Activated CD4-positive, alpha-beta T cell treated with anti-CD3 and anti-CD28 coated beads, Interleukin-2, amount 10 ng/mL, durations not matched to agents 24 days and 14 days (primary cell): ENCODE measurements at regions not wholly inside any gene's neighbourhood (a gene's known extent, or its start where the extent isn't known, plus 50 kb on each side); places are given as distances from the start of the nearest gene placed in this dataset.

Source experiments
- DNase-seq: peaks from one replicate; pipeline ENCODE4 v3.0.0; 2022
- H3K27ac Mint-ChIP-seq: one replicate; pipeline ENCODE4 v1.8.0; 2022; ENCODE audit warnings: mild to moderate bottlenecking, mixed read lengths
- H3K27me3 Mint-ChIP-seq: one replicate; pipeline ENCODE4 v1.8.0; 2022; ENCODE audit warnings: mixed read lengths
- H3K36me3 Mint-ChIP-seq: one replicate; pipeline ENCODE4 v1.8.0; 2022; ENCODE audit warnings: low read depth, mild to moderate bottlenecking, mixed read lengths
- H3K4me1 Mint-ChIP-seq: one replicate; pipeline ENCODE4 v1.8.0; 2021; ENCODE audit warnings: mixed read lengths
- H3K4me3 Mint-ChIP-seq: one replicate; pipeline ENCODE4 v1.8.0; 2022; ENCODE audit warnings: mild to moderate bottlenecking, moderate library complexity, mixed read lengths
- H3K9me3 Mint-ChIP-seq: one replicate; pipeline ENCODE4 v1.8.0; 2021; ENCODE audit warnings: mixed read lengths
- intact Hi-C: fragments of 100-400 bp; cut with micrococcal nuclease; formaldehyde crosslinking; loops from one replicate; pipeline ENCODE4 v1.15.1; 2023

GRCh38 chr15:38698254-38698653, 133.6 kb upstream of the RASGRP1 start:
- DNase-seq = peak; percentile 75
- no peaks in the 10 kb centered on the region for H3K9me3 Mint-ChIP-seq
- peaks cover 2% of the 10 kb centered on the region for H3K36me3 Mint-ChIP-seq
- no peaks in the 10 kb centered on the region for H3K27me3 Mint-ChIP-seq
- H3K27ac Mint-ChIP-seq = peak overlapping the region; percentile 70
- H3K4me1 Mint-ChIP-seq = peaks cover 61% of the 10 kb centered on the region
- peak overlapping the region; percentile 59 for H3K4me3 Mint-ChIP-seq
- intact Hi-C loops = loop anchor here (5.0 kb wide), 1 partner anchor 929 kb away; no protein-coding TSS in a partner anchor

GRCh38 chr15:38699633-38700230, 135.1 kb upstream of the RASGRP1 start:
- peak overlapping the region; percentile 65 for H3K27ac Mint-ChIP-seq
- peak; percentile 92 for DNase-seq
- H3K4me3 Mint-ChIP-seq = no peak overlapping the region
- no peaks in the 10 kb centered on the region for H3K9me3 Mint-ChIP-seq
- H3K36me3 Mint-ChIP-seq = no peaks in the 10 kb centered on the region
- H3K27me3 Mint-ChIP-seq = no peaks in the 10 kb centered on the region
- H3K4me1 Mint-ChIP-seq = peaks cover 57% of the 10 kb centered on the region
- intact Hi-C loops = loop anchor here (1.0 to 10.0 kb wide), 4 partner anchors 155 to 928 kb away; no protein-coding TSS in a partner anchor

GRCh38 chr15:38701149-38701548, 136.5 kb upstream of the RASGRP1 start:
- no peak overlapping the region for H3K4me3 Mint-ChIP-seq
- no peak for DNase-seq
- peaks cover 2% of the 10 kb centered on the region for H3K27me3 Mint-ChIP-seq
- no peak overlapping the region for H3K27ac Mint-ChIP-seq
- H3K9me3 Mint-ChIP-seq = no peaks in the 10 kb centered on the region
- intact Hi-C loops = loop anchor here (10.0 kb wide), 1 partner anchor 154 kb away; no protein-coding TSS in a partner anchor
- peaks cover 53% of the 10 kb centered on the region for H3K4me1 Mint-ChIP-seq
- no peaks in the 10 kb centered on the region for H3K36me3 Mint-ChIP-seq

- H3K4me3 Mint-ChIP-seq = no peak overlapping the region
- peaks cover 7% of the 10 kb centered on the region for H3K27me3 Mint-ChIP-seq
- no peak overlapping the region for H3K27ac Mint-ChIP-seq
- peaks cover 41% of the 10 kb centered on the region for H3K4me1 Mint-ChIP-seq
- DNase-seq = no peak
- intact Hi-C loops = loop anchor here (10.0 kb wide), 1 partner anchor 152 kb away; no protein-coding TSS in a partner anchor
- peaks cover 2% of the 10 kb centered on the region for H3K36me3 Mint-ChIP-seq
- H3K9me3 Mint-ChIP-seq = no peaks in the 10 kb centered on the region
Measured at GRCh38 chr15:38702178-38702912, 137.7 kb upstream of the RASGRP1 start.

GRCh38 chr15:38705436-38706219, 141.0 kb upstream of the RASGRP1 start:
- Mint-ChIP-seq H3K9me3 (no peaks in the 10 kb centered on the region), H3K4me1 (peaks cover 13% of the 10 kb centered on the region), H3K4me3 (no peak overlapping the region), H3K36me3 (peaks cover 2% of the 10 kb centered on the region), H3K27me3 (peaks cover 7% of the 10 kb centered on the region), H3K27ac (no peak overlapping the region)
- DNase-seq = no peak
- intact Hi-C loops = loop anchor here (5.0 to 10.0 kb wide), 2 partner anchors 149 to 877 kb away; partner anchors contain the start of gene THBS1

GRCh38 chr15:38706956-38707355, 142.3 kb upstream of the RASGRP1 start:
- intact Hi-C loops = loop anchor here (5.0 to 10.0 kb wide), 2 partner anchors 148 to 875 kb away; partner anchors contain the start of gene THBS1
- Mint-ChIP-seq H3K4me1 (peaks cover 13% of the 10 kb centered on the region), H3K9me3 (no peaks in the 10 kb centered on the region), H3K27ac (no peak overlapping the region), H3K27me3 (peaks cover 14% of the 10 kb centered on the region), H3K4me3 (no peak overlapping the region), H3K36me3 (peaks cover 2% of the 10 kb centered on the region)
- DNase-seq = no peak

GRCh38 chr15:38707802-38708671, 143.4 kb upstream of the RASGRP1 start:
- peaks cover 13% of the 10 kb centered on the region for H3K4me1 Mint-ChIP-seq
- H3K27ac Mint-ChIP-seq = no peak overlapping the region
- peaks cover 2% of the 10 kb centered on the region for H3K36me3 Mint-ChIP-seq
- DNase-seq = peak; percentile 84
- no peaks in the 10 kb centered on the region for H3K9me3 Mint-ChIP-seq
- H3K4me3 Mint-ChIP-seq = no peak overlapping the region
- intact Hi-C loops = loop anchor here (2.0 to 10.0 kb wide), 3 partner anchors 147 to 1049 kb away; partner anchors contain the start of gene THBS1
- H3K27me3 Mint-ChIP-seq = peaks cover 17% of the 10 kb centered on the region

GRCh38 chr15:38708672-38709180, 144.1 kb upstream of the RASGRP1 start:
- intact Hi-C loops = loop anchor here (2.0 to 10.0 kb wide), 3 partner anchors 146 to 1048 kb away; partner anchors contain the start of gene THBS1
- H3K36me3 Mint-ChIP-seq = peaks cover 2% of the 10 kb centered on the region

GRCh38 chr15:38709196-38709595, 144.6 kb upstream of the RASGRP1 start:
- H3K27ac Mint-ChIP-seq = no peak overlapping the region
- peaks cover 19% of the 10 kb centered on the region for H3K27me3 Mint-ChIP-seq
- H3K36me3 Mint-ChIP-seq = peaks cover 2% of the 10 kb centered on the region
- no peak overlapping the region for H3K4me3 Mint-ChIP-seq
- intact Hi-C loops = loop anchor here (2.0 to 10.0 kb wide), 3 partner anchors 146 to 1048 kb away; partner anchors contain the start of gene THBS1
- peaks cover 13% of the 10 kb centered on the region for H3K4me1 Mint-ChIP-seq
- no peak for DNase-seq
- no peaks in the 10 kb centered on the region for H3K9me3 Mint-ChIP-seq

More at GRCh38 chr15:38708672-38709180, 144.1 kb upstream of the RASGRP1 start:
- no peak for DNase-seq
- no peaks in the 10 kb centered on the region for H3K9me3 Mint-ChIP-seq
- no peak overlapping the region for H3K4me3 Mint-ChIP-seq
- H3K4me1 Mint-ChIP-seq = peaks cover 13% of the 10 kb centered on the region
- H3K27me3 Mint-ChIP-seq = peaks cover 18% of the 10 kb centered on the region
- no peak overlapping the region for H3K27ac Mint-ChIP-seq

- H3K4me3 Mint-ChIP-seq = no peak overlapping the region
- DNase-seq = no peak
- H3K9me3 Mint-ChIP-seq = no peaks in the 10 kb centered on the region
- no peaks in the 10 kb centered on the region for H3K36me3 Mint-ChIP-seq
- H3K4me1 Mint-ChIP-seq = no peaks in the 10 kb centered on the region
- H3K27ac Mint-ChIP-seq = no peak overlapping the region
- intact Hi-C loops = no loop called here
- peaks cover 13% of the 10 kb centered on the region for H3K27me3 Mint-ChIP-seq
Measured at GRCh38 chr15:38714309-38715072, 149.9 kb upstream of the RASGRP1 start.

- H3K4me3 Mint-ChIP-seq = no peak overlapping the region
- H3K27ac Mint-ChIP-seq = no peak overlapping the region
- DNase-seq = no peak
- no peaks in the 10 kb centered on the region for H3K4me1 Mint-ChIP-seq
- intact Hi-C loops = no loop called here
- H3K27me3 Mint-ChIP-seq = no peaks in the 10 kb centered on the region
- no peaks in the 10 kb centered on the region for H3K9me3 Mint-ChIP-seq
- no peaks in the 10 kb centered on the region for H3K36me3 Mint-ChIP-seq
Measured at GRCh38 chr15:38720893-38721567, 156.4 kb upstream of the RASGRP1 start.

- no peak overlapping the region for H3K27ac Mint-ChIP-seq
- H3K9me3 Mint-ChIP-seq = no peaks in the 10 kb centered on the region
- intact Hi-C loops = no loop called here
- H3K36me3 Mint-ChIP-seq = no peaks in the 10 kb centered on the region
- DNase-seq = no peak
- no peaks in the 10 kb centered on the region for H3K4me1 Mint-ChIP-seq
- H3K4me3 Mint-ChIP-seq = no peak overlapping the region
- H3K27me3 Mint-ChIP-seq = no peaks in the 10 kb centered on the region
Measured at GRCh38 chr15:38721568-38721945, 156.9 kb upstream of the RASGRP1 start.
